GM19395 (cell line): ENCODE measurements at regions not wholly inside any gene's neighbourhood (a gene's known extent, or its start where the extent isn't known, plus 50 kb on each side); places are given as distances from the start of the nearest gene placed in this dataset.
"Not testable (repeated sequence)": the region's sequence is repeated elsewhere in the genome, so short reads cannot be mapped to it uniquely, and the experiment has no call there.

ENCODE experiments used
- ATAC-seq: cut with Tn5 transposase; IDR thresholded peaks from one replicate; pipeline ENCODE4 v1.9.1; 2021; ENCODE audit warnings: mild to moderate bottlenecking, moderate library complexity; ENCODE audit not compliant: unreplicated experiment

GRCh38 chr2:16066261-16067036, 126.1 kb downstream of the MYCN start:
- no peak for ATAC-seq

GRCh38 chr2:16065272-16066069, 125.1 kb downstream of the MYCN start:
- ATAC-seq = not testable (repeated sequence)

GRCh38 chr2:16064745-16065144, 124.4 kb downstream of the MYCN start:
- no peak for ATAC-seq

GRCh38 chr2:16063955-16064633, 123.7 kb downstream of the MYCN start:
- ATAC-seq = no peak

GRCh38 chr2:16063251-16063850, 123.0 kb downstream of the MYCN start:
- no peak for ATAC-seq

GRCh38 chr2:16062471-16063250, 122.3 kb downstream of the MYCN start:
- no peak for ATAC-seq

- ATAC-seq = no peak
Measured at GRCh38 chr2:16061441-16062217, 121.3 kb downstream of the MYCN start.

- no peak for ATAC-seq
Measured at GRCh38 chr2:16060936-16061338, 120.6 kb downstream of the MYCN start.

- ATAC-seq = no peak
Measured at GRCh38 chr2:16060125-16060935, 120.0 kb downstream of the MYCN start.

- no peak for ATAC-seq
Measured at GRCh38 chr2:16059393-16060016, 119.2 kb downstream of the MYCN start.

- ATAC-seq = no peak
Measured at GRCh38 chr2:16058747-16059358, 118.5 kb downstream of the MYCN start.

GRCh38 chr2:16058256-16058655, 117.9 kb downstream of the MYCN start:
- no peak for ATAC-seq

- ATAC-seq = no peak
Measured at GRCh38 chr2:16057661-16058060, 117.3 kb downstream of the MYCN start.

- ATAC-seq = peak; percentile 94
Measured at GRCh38 chr2:16055848-16056580, 115.7 kb downstream of the MYCN start.

- no peak for ATAC-seq
Measured at GRCh38 chr2:16053437-16054257, 113.3 kb downstream of the MYCN start.

- ATAC-seq = not testable (repeated sequence)
Measured at GRCh38 chr2:16052571-16053052, 112.3 kb downstream of the MYCN start.
